Suprapubic skin (tissue), 4 donors: ENCODE measurements at regions not wholly inside any gene's neighbourhood (a gene's known extent, or its start where the extent isn't known, plus 50 kb on each side); places are given as distances from the start of the nearest gene placed in this dataset.

Experiments used
- CTCF ChIP-seq, 2 donors: fragments of 200-600 bp in 1 of 2; fragments of 450-650 bp in 1 of 2; sonication (generic) in 1 of 2; IDR thresholded peaks; one replicate each; pipeline ENCODE4 v1.5.1; 2016 to 2019; ENCODE audit warnings: antibody characterized with exemption in 2 of 2, mild to moderate bottlenecking in 1 of 2, moderate library complexity in 1 of 2
- EP300 ChIP-seq: sonication (generic); formaldehyde crosslinking; IDR thresholded peaks from one replicate; pipeline ENCODE4 v1.6.1; 2017; ENCODE audit warnings: antibody characterized with exemption
- POLR2A ChIP-seq, 2 donors: fragments of 450-650 bp; IDR thresholded peaks; one replicate each; pipeline ENCODE4 v1.6.1; 2017; ENCODE audit warnings: antibody characterized with exemption in 2 of 2, mild to moderate bottlenecking in 2 of 2, moderate library complexity in 2 of 2
- POLR2AphosphoS5 ChIP-seq, 3 donors: sonication (generic); formaldehyde crosslinking; IDR thresholded peaks; one replicate each; pipeline ENCODE4 v1.6.1; 2017; ENCODE audit warnings: antibody characterized with exemption in 3 of 3

DNA sequence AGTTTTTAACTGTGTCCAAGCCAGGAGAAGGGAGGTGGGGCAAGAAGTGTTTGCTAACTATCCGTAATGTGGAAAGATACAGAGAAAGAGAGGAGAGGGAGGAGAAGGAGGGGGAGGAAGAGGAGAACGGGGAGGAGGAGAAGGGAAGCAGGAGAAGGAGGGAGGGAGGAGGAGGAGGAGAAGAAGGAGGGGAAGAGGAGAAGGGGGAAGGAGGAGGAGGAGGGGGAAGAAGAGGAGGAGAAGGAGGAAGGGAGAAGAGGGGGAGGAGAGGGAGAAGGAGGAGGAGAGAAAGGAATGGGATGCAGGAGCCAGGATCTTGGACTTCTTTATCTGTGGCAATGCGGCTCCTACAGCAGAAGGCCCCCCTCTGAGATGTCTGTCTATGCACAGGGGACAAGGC lies 510.3 kb upstream of the CCDC196 start:
- no peak for TF ChIP-seq CTCF (IDR thresholded peaks at IDR 0.05)
- no peak for TF ChIP-seq POLR2AphosphoS5 (IDR thresholded peaks at IDR 0.05)
- TF ChIP-seq POLR2A (IDR thresholded peaks at IDR 0.05): no peak
- no peak for TF ChIP-seq EP300
